AG10803 (cell line): ENCODE measurements at regions not wholly inside any gene's neighbourhood (a gene's known extent, or its start where the extent isn't known, plus 50 kb on each side); places are given as distances from the start of the nearest gene placed in this dataset.

ENCODE experiments used
- DNase-seq: peaks from one replicate; pipeline ENCODE4 v3.0.0; 2010; ENCODE audit warnings: low read depth
- H3K4me3 ChIP-seq: 2 replicates; pipeline ENCODE4 v1.5.1; 2011; ENCODE audit warnings: mild to moderate bottlenecking, low read length, control low read depth
- CTCF ChIP-seq: conservative IDR thresholded peaks from 2 replicates; pipeline ENCODE4 v1.5.1; 2011; ENCODE audit warnings: mild to moderate bottlenecking, low read length, control low read depth, inconsistent platforms

DNA sequence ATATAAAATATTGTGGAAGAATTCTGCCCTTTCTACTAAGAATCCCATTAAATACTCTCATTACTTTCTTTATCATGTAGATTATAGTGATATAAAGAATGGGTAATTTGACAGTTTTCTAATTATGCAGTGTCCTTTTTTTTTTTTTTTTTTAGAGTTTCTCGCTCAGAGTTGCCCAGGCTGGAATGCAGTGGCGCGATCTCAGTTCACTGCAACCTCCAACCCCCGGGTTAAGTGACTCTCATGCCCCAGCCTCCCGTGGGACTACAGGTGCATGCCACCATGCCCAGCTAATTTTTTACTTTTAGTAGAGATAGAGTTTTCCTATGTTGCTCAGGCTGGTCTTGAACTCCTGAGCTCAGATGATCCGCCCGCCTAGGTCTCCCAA is 1143.4 kb upstream of the SORCS1 start:
- TF ChIP-seq CTCF: no peak
- no peak for DNase-seq
- no peak overlapping the region for H3K4me3 ChIP-seq

DNA sequence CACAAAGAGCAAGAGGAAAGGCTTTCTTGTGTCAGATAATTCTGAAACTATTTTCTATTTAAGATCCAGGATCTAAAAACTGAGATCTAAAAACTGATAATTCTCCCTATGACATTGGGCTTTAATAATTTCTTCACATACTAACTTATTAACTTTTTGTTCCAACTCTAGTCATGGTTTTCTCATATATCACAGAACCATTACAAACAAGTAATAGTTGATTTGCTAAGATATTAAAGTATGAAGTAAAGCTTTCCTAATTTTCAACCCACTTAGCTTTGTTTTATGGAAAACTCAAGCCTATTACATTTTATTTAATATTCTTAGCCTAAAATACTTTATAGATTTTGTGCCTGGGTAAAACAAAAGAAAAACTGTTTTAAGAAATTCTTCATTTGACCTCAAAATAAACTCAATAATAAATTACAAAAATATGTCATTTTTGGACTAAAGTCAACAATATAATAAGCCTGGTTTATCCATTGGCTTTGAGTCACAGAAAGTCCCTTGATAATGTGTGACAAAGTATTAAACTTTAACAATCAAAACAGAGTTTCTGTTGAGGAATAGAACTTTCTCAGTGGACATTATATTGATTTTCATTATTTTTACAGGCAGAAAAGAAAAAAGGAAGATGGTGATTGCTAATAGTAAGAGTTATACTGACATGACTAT is 1142.9 kb upstream of the SORCS1 start:
- no peak for TF ChIP-seq CTCF
- H3K4me3 ChIP-seq: no peak overlapping the region
- no peak for DNase-seq

GRCh38 chr10:108303149-108303548 is 1138.6 kb upstream of the SORCS1 start:
- peak; percentile 48 for DNase-seq
- no peak for TF ChIP-seq CTCF
- no peak overlapping the region for H3K4me3 ChIP-seq

DNA sequence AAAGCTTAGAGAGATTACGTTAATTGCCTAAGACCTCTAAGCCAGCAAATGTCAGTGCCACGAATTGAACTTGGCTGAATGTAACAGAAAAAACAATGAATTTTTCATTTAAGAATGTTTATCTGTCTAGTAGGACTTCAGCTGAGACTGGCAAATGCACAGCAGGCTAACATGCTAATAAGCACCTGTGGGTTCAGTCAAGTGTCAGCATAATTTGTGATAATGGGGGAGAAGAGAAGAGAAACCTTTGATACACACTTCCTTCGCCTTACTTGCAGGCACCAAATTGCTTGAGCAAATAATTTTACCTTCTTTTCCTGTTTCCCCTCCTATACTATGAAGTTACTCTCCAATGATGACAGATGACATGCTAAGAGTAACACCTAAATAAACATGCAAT is 1136.5 kb upstream of the SORCS1 start:
- TF ChIP-seq CTCF: no peak
- H3K4me3 ChIP-seq: no peak overlapping the region
- DNase-seq: no peak

DNA sequence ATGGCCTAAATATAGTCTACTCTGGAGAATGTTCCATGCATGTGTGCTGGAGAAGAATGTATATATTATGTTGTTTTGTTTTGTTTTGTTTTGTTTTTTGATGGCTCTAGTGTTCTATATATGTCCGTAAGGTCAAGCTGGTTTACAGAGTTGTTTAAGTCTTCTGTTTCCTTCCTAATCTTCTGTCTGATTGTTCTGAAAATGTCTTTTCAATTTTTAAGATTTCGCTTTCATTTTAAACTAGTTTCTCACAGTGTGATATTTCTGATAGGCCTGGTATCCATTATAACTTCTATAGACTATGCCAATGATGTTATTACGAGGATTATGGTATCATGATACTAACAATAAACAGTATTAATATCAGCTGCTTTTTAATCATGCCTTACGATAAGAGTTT is 1126.3 kb upstream of the SORCS1 start:
- DNase-seq: no peak
- H3K4me3 ChIP-seq: no peak overlapping the region
- no peak for TF ChIP-seq CTCF

- no peak for TF ChIP-seq CTCF
- no peak overlapping the region for H3K4me3 ChIP-seq
- DNase-seq: no peak
These were observed 1111.6 kb upstream of the SORCS1 start for GRCh38 chr10:108275895-108276685.

DNA sequence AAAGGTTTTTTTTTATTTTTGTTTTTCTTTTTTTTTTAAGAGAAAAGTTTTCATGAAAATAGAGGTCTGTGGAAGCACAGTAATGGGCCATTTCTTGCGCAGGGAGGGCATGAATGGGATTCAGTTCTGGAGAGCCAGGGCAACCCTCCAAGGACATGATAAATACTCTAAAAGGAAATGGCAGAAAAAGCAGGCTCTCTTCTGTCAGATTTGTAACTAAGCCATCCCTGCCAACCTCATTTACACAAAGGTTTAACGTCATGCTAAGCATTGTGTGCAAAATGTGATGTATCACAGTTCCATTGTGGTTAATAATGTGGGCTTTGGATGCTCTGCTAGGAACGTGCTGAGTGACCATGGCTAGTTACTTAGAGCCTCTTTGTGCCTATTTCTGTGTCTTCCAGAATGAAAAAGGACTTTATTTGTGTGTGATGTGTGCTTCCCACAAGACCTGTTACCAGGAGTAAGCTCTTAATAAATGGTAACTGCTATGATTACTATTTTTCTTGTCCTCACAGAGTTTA is 1095.9 kb upstream of the SORCS1 start:
- no peak for TF ChIP-seq CTCF
- no peak overlapping the region for H3K4me3 ChIP-seq
- no peak for DNase-seq
